ENCODE measurements at regions not wholly inside any gene's neighbourhood (a gene's known extent, or its start where the extent isn't known, plus 50 kb on each side); places are given as distances from the start of the nearest gene placed in this dataset.

GRCh38 chr22:22387386-22387736, 121.2 kb downstream of the ZNF280B start:
- H3K4me3 ChIP-seq (ENCODE audit: low read length): peak overlapping the region; percentile 44
- peaks cover 18% of the 10 kb centered on the region for H3K4me1 Mint-ChIP-seq
- no peak for DNase-seq
- WGBS, 2 experiments (ENCODE audit: insufficient coverage in 1 of 2, insufficient read length in 1 of 2): 45% methylated on average over 1 of the region's 1 CpG; no CpG with 5 or more reads in 1 of the 2 experiments
- peaks cover 8% of the 10 kb centered on the region for H3K4me1 ChIP-seq (ENCODE audit: control insufficient read depth, insufficient read depth, low read length)
- H3K27me3 Mint-ChIP-seq (ENCODE audit: insufficient read depth): peaks cover 100% of the 10 kb centered on the region
- no peak overlapping the region for H3K9ac ChIP-seq (ENCODE audit: extremely low read depth, low read length, poor library complexity, severe bottlenecking)
- H3K27ac Mint-ChIP-seq: no peak overlapping the region
- peaks cover 2% of the 10 kb centered on the region for H3K9me3 ChIP-seq (ENCODE audit: control insufficient read depth, low read length)
- H3K36me3 Mint-ChIP-seq (ENCODE audit: low read depth): no peaks in the 10 kb centered on the region
- H3K27ac ChIP-seq (ENCODE audit: low read depth, low read length): no peak overlapping the region
- H3K9me3 Mint-ChIP-seq: peaks cover 5% of the 10 kb centered on the region
- H3K4me3 Mint-ChIP-seq: peak overlapping the region; percentile 2
- TF ChIP-seq, protein P1, sequence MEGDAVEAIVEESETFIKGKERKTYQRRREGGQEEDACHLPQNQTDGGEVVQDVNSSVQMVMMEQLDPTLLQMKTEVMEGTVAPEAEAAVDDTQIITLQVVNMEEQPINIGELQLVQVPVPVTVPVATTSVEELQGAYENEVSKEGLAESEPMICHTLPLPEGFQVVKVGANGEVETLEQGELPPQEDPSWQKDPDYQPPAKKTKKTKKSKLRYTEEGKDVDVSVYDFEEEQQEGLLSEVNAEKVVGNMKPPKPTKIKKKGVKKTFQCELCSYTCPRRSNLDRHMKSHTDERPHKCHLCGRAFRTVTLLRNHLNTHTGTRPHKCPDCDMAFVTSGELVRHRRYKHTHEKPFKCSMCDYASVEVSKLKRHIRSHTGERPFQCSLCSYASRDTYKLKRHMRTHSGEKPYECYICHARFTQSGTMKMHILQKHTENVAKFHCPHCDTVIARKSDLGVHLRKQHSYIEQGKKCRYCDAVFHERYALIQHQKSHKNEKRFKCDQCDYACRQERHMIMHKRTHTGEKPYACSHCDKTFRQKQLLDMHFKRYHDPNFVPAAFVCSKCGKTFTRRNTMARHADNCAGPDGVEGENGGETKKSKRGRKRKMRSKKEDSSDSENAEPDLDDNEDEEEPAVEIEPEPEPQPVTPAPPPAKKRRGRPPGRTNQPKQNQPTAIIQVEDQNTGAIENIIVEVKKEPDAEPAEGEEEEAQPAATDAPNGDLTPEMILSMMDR (conservative IDR thresholded peaks at IDR 0.05): no peak
- no peaks in the 10 kb centered on the region for H3K36me3 ChIP-seq (ENCODE audit: control insufficient read depth, insufficient read depth, low read length)
- peaks cover 89% of the 10 kb centered on the region for H3K27me3 ChIP-seq (ENCODE audit: control insufficient read depth, insufficient read depth, low read length, poor library complexity, severe bottlenecking)

GRCh38 chr22:22388090-22388489, 120.5 kb downstream of the ZNF280B start:
- Mint-ChIP-seq H3K4me1 (peaks cover 18% of the 10 kb centered on the region), H3K27ac (no peak overlapping the region), H3K9me3 (peaks cover 11% of the 10 kb centered on the region), H3K4me3 (no peak overlapping the region), H3K36me3 (ENCODE audit: low read depth) (no peaks in the 10 kb centered on the region), H3K27me3 (ENCODE audit: insufficient read depth) (peaks cover 100% of the 10 kb centered on the region)
- DNase-seq: no peak
- TF ChIP-seq, protein P1 (conservative IDR thresholded peaks at IDR 0.05): no peak
- Histone ChIP-seq H3K4me3 (ENCODE audit: low read length) (no peak overlapping the region), H3K27ac (ENCODE audit: low read depth, low read length) (no peak overlapping the region), H3K9me3 (ENCODE audit: control insufficient read depth, low read length) (peaks cover 6% of the 10 kb centered on the region), H3K9ac (ENCODE audit: extremely low read depth, low read length, poor library complexity, severe bottlenecking) (no peak overlapping the region), H3K4me1 (ENCODE audit: control insufficient read depth, insufficient read depth, low read length) (peaks cover 8% of the 10 kb centered on the region), H3K36me3 (ENCODE audit: control insufficient read depth, insufficient read depth, low read length) (no peaks in the 10 kb centered on the region), H3K27me3 (ENCODE audit: control insufficient read depth, insufficient read depth, low read length, poor library complexity, severe bottlenecking) (peaks cover 89% of the 10 kb centered on the region)
- WGBS, 2 experiments (ENCODE audit: insufficient coverage in 1 of 2, insufficient read length in 1 of 2): 86 to 89% methylated on average over 4 to 5 of the region's 5 CpGs

DNA sequence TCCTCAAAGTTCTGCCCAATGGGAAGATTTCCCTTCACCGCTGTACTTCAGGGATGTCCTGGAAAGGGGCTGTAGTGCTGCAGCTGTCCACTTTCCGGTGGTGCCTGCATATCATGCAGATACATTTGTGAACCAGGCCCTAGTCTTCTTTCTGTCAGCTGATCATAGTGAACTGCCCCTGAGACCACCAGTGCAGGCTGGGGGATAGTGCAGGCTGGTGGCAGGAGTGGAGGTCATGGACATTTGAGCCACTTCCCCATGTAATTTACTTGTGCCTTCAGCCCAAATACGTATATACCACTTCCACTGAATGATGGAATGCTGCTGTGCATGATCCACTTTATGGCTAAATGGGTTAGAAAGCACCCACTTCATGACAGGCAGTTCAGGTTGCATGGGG, 120.0 kb downstream of the ZNF280B start:
- Mint-ChIP-seq H3K4me1 (peaks cover 18% of the 10 kb centered on the region), H3K27ac (no peak overlapping the region), H3K9me3 (peaks cover 11% of the 10 kb centered on the region), H3K27me3 (ENCODE audit: insufficient read depth) (peaks cover 100% of the 10 kb centered on the region), H3K36me3 (ENCODE audit: low read depth) (no peaks in the 10 kb centered on the region), H3K4me3 (no peak overlapping the region)
- WGBS, 2 experiments (ENCODE audit: insufficient coverage in 1 of 2, insufficient read length in 1 of 2): 94 to 98% methylated on average over 3 of the region's 3 CpGs
- Histone ChIP-seq H3K9ac (ENCODE audit: extremely low read depth, low read length, poor library complexity, severe bottlenecking) (no peak overlapping the region), H3K27ac (ENCODE audit: low read depth, low read length) (no peak overlapping the region), H3K4me3 (ENCODE audit: low read length) (no peak overlapping the region), H3K36me3 (ENCODE audit: control insufficient read depth, insufficient read depth, low read length) (no peaks in the 10 kb centered on the region), H3K27me3 (ENCODE audit: control insufficient read depth, insufficient read depth, low read length, poor library complexity, severe bottlenecking) (peaks cover 89% of the 10 kb centered on the region), H3K4me1 (ENCODE audit: control insufficient read depth, insufficient read depth, low read length) (peaks cover 8% of the 10 kb centered on the region), H3K9me3 (ENCODE audit: control insufficient read depth, low read length) (peaks cover 7% of the 10 kb centered on the region)
- TF ChIP-seq, protein P1 (conservative IDR thresholded peaks at IDR 0.05): no peak
- no peak for DNase-seq

All from endodermal cell (in vitro differentiated cells).